Cerebellar cortex (tissue), 1 donor: ENCODE measurements at regions not wholly inside any gene's neighbourhood (a gene's known extent, or its start where the extent isn't known, plus 50 kb on each side); places are given as distances from the start of the nearest gene placed in this dataset.

Experiments
- DNase-seq: peaks from one replicate; pipeline ENCODE4 v3.0.0-alpha.2; 2015; ENCODE audit warnings: low spot score

- no peak for DNase-seq
Observed at GRCh38 chr6:111958534-111958933, 85.3 kb upstream of the FYN start.

GRCh38 chr6:111959766-111960165, 86.5 kb upstream of the FYN start:
- DNase-seq, result no peak

GRCh38 chr6:111967131-111967530, 86.8 kb upstream of the CCN6 start:
- DNase-seq, result no peak

- DNase-seq, result no peak
Observed at GRCh38 chr6:111970426-111970825, 83.5 kb upstream of the CCN6 start.

- peak; percentile 59 for DNase-seq
Observed at GRCh38 chr6:111971181-111971841, 82.6 kb upstream of the CCN6 start.

GRCh38 chr6:111971866-111972532, 81.9 kb upstream of the CCN6 start:
- DNase-seq, result no peak

- no peak for DNase-seq
Observed at GRCh38 chr6:111972745-111973117, 81.2 kb upstream of the CCN6 start.

GRCh38 chr6:111973118-111973761, 80.7 kb upstream of the CCN6 start:
- no peak for DNase-seq

GRCh38 chr6:111973927-111974639, 79.8 kb upstream of the CCN6 start:
- DNase-seq, result no peak

GRCh38 chr6:111975466-111975865, 78.4 kb upstream of the CCN6 start:
- DNase-seq, result no peak

GRCh38 chr6:111976139-111976538, 77.8 kb upstream of the CCN6 start:
- DNase-seq, result no peak

GRCh38 chr6:111978532-111979149, 75.3 kb upstream of the CCN6 start:
- DNase-seq, result no peak

- DNase-seq, result no peak
Observed at GRCh38 chr6:111979633-111980032, 74.3 kb upstream of the CCN6 start.

GRCh38 chr6:111980143-111980542, 73.8 kb upstream of the CCN6 start:
- DNase-seq, result no peak

- no peak for DNase-seq
Observed at GRCh38 chr6:111980971-111981840, 72.7 kb upstream of the CCN6 start.

- no peak for DNase-seq
Observed at GRCh38 chr6:111982681-111983080, 71.2 kb upstream of the CCN6 start.

GRCh38 chr6:111983193-111983592, 70.7 kb upstream of the CCN6 start:
- no peak for DNase-seq

GRCh38 chr6:111984081-111984480, 69.8 kb upstream of the CCN6 start:
- DNase-seq, result no peak

GRCh38 chr6:111984516-111985201, 69.2 kb upstream of the CCN6 start:
- DNase-seq, result no peak

- no peak for DNase-seq
Observed at GRCh38 chr6:111985202-111985731, 68.6 kb upstream of the CCN6 start.

- DNase-seq, result no peak
Observed at GRCh38 chr6:111986651-111987050, 67.3 kb upstream of the CCN6 start.
